ENCODE measurements at regions not wholly inside any gene's neighbourhood (a gene's known extent, or its start where the extent isn't known, plus 50 kb on each side); places are given as distances from the start of the nearest gene placed in this dataset.

- Histone ChIP-seq H4K91ac (ENCODE audit: low read length) (no peak overlapping the region), H3K9ac (ENCODE audit: low read length) (no peak overlapping the region), H3K23ac (ENCODE audit: low read length in 2 of 2) (no peak overlapping the region), H3K27me3 (ENCODE audit: control insufficient read depth in 1 of 2, insufficient read depth in 1 of 2, low read length in 2 of 2) (peaks cover 18 to 56% of the 10 kb centered on the region in 2 experiments), H2AFZ (ENCODE audit: low read depth, low read length) (no peak overlapping the region), H3K4me3 (ENCODE audit: insufficient read depth in 1 of 2, low read depth in 1 of 2, low read length in 2 of 2) (no peak overlapping the region), H3K36me3 (ENCODE audit: control insufficient read depth in 1 of 2, insufficient read depth in 2 of 2, low read depth in 1 of 2, low read length in 2 of 2) (no peaks in the 10 kb centered on the region), H3K4me1 (ENCODE audit: control insufficient read depth, insufficient read depth, low read depth, low read length) (no peaks in the 10 kb centered on the region), H2BK5ac (ENCODE audit: low read depth, low read length, poor library complexity, severe bottlenecking) (no peak overlapping the region), H3K18ac (ENCODE audit: low read depth in 1 of 2, low read length in 2 of 2) (no peak overlapping the region), H4K8ac (ENCODE audit: low read length) (no peak overlapping the region), H3K4ac (ENCODE audit: low read depth in 1 of 2, low read length in 2 of 2) (no peak overlapping the region), H3K27ac (ENCODE audit: low read length, poor library complexity, severe bottlenecking) (no peak overlapping the region), H2BK12ac (ENCODE audit: low read length in 2 of 2) (no peak overlapping the region), H3K4me2 (ENCODE audit: low read length, poor library complexity, severe bottlenecking) (no peak overlapping the region), H2BK120ac (ENCODE audit: low read depth, low read length) (no peak overlapping the region), H3K14ac (ENCODE audit: low read length in 2 of 2) (no peak overlapping the region), H3K79me1 (replicated peaks; ENCODE audit: low read length, poor library complexity, severe bottlenecking) (no peaks in the 10 kb centered on the region), H2BK15ac (ENCODE audit: low read depth, poor library complexity, severe bottlenecking) (no peak overlapping the region), H3K9me3 (ENCODE audit: control insufficient read depth, low read length) (no peaks in the 10 kb centered on the region), H2AK5ac (ENCODE audit: low read length, severe bottlenecking) (no peak overlapping the region)
- no peak for DNase-seq
- 68% methylated on average over 13 of the region's 14 CpGs for WGBS
Observed at GRCh38 chr3:127408684-127409420, 121.0 kb upstream of the PRR20G start.

GRCh38 chr3:127408022-127408683 lies 120.3 kb upstream of the PRR20G start:
- WGBS, result 75% methylated on average over 15 of the region's 15 CpGs

DNA sequence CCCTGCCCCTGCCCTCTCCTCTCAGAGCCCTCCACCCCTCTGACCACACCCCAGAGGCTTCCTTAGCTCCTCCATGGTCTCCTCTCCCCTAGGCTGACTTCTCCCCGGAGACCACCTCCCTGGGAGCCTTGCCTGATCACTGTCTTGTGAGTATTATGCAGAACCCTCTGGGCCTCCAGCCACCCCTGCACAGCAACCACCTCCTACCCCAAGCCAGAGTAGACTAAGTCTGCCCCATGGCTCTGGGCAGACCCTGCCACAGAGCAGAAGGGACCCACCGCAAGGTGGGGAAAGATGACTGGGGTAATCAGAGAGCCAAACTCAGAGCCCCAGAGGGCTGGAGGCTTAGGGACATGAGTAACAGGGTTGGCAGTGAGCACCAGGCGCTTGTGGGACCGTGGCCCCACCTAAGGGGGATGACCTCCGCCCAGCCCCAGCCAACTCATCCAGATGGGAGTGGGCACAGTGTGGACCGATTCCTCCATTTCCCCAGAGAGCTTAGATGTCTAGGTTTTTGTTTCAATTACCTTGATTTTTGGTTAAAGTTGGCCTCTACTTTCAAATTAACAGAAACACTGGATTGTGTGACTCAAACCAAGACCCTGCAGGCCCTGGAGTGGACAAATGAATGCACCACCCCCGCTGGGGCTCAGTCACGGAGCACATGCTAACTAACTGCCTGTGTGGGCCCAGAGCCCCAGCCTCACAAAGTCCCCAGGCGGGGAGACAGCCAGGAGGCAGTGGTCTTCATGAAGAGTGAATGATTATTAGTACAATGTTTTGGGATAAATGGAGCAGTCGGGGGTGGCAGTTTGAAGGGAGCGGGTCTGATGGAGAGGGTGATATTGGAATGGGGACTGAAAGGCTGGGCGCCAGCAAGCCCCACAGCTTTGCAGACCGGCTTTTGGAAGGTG lies 119.4 kb upstream of the PRR20G start:
- no peak overlapping the region for H3K23ac ChIP-seq (ENCODE audit: low read length in 2 of 2)
- 79% methylated on average over 12 of the region's 13 CpGs for WGBS
- H2AFZ ChIP-seq (ENCODE audit: low read depth, low read length), result no peak overlapping the region
- no peaks in the 10 kb centered on the region for H3K36me3 ChIP-seq (ENCODE audit: control insufficient read depth in 1 of 2, insufficient read depth in 2 of 2, low read depth in 1 of 2, low read length in 2 of 2)
- no peak overlapping the region for H3K4me3 ChIP-seq (ENCODE audit: insufficient read depth in 1 of 2, low read depth in 1 of 2, low read length in 2 of 2)
- H2BK12ac ChIP-seq (ENCODE audit: low read length in 2 of 2), result no peak overlapping the region
- H2AK5ac ChIP-seq (ENCODE audit: low read length, severe bottlenecking), result no peak overlapping the region
- H2BK120ac ChIP-seq (ENCODE audit: low read depth, low read length), result no peak overlapping the region
- no peak for DNase-seq
- H4K8ac ChIP-seq (ENCODE audit: low read length), result no peak overlapping the region
- no peak overlapping the region for H2BK15ac ChIP-seq (ENCODE audit: low read depth, poor library complexity, severe bottlenecking)
- H3K27ac ChIP-seq (ENCODE audit: low read length, poor library complexity, severe bottlenecking), result no peak overlapping the region
- H3K4me2 ChIP-seq (ENCODE audit: low read length, poor library complexity, severe bottlenecking), result no peak overlapping the region
- H3K9ac ChIP-seq (ENCODE audit: low read length), result no peak overlapping the region
- H2BK5ac ChIP-seq (ENCODE audit: low read depth, low read length, poor library complexity, severe bottlenecking), result no peak overlapping the region
- H3K4ac ChIP-seq (ENCODE audit: low read depth in 1 of 2, low read length in 2 of 2), result no peak overlapping the region
- H4K91ac ChIP-seq (ENCODE audit: low read length), result no peak overlapping the region
- no peaks in the 10 kb centered on the region for H3K79me1 ChIP-seq (replicated peaks; ENCODE audit: low read length, poor library complexity, severe bottlenecking)
- no peak overlapping the region for H3K14ac ChIP-seq (ENCODE audit: low read length in 2 of 2)
- no peak overlapping the region for H3K18ac ChIP-seq (ENCODE audit: low read depth in 1 of 2, low read length in 2 of 2)
- H3K27me3 ChIP-seq (ENCODE audit: control insufficient read depth in 1 of 2, insufficient read depth in 1 of 2, low read length in 2 of 2), result peaks cover 16 to 50% of the 10 kb centered on the region in 2 experiments
- H3K9me3 ChIP-seq (ENCODE audit: control insufficient read depth, low read length), result no peaks in the 10 kb centered on the region
- H3K4me1 ChIP-seq (ENCODE audit: control insufficient read depth, insufficient read depth, low read depth, low read length), result no peaks in the 10 kb centered on the region

More at GRCh38 chr3:127408022-127408683, 120.3 kb upstream of the PRR20G start:
- Histone ChIP-seq H2BK12ac (ENCODE audit: low read length in 2 of 2) (no peak overlapping the region), H2BK120ac (ENCODE audit: low read depth, low read length) (no peak overlapping the region), H3K79me1 (replicated peaks; ENCODE audit: low read length, poor library complexity, severe bottlenecking) (no peaks in the 10 kb centered on the region), H2BK15ac (ENCODE audit: low read depth, poor library complexity, severe bottlenecking) (no peak overlapping the region), H2AFZ (ENCODE audit: low read depth, low read length) (no peak overlapping the region), H3K18ac (ENCODE audit: low read depth in 1 of 2, low read length in 2 of 2) (no peak overlapping the region), H3K4me2 (ENCODE audit: low read length, poor library complexity, severe bottlenecking) (no peak overlapping the region), H3K4me1 (ENCODE audit: control insufficient read depth, insufficient read depth, low read depth, low read length) (no peaks in the 10 kb centered on the region), H3K9ac (ENCODE audit: low read length) (no peak overlapping the region), H3K4ac (ENCODE audit: low read depth in 1 of 2, low read length in 2 of 2) (no peak overlapping the region), H3K27me3 (ENCODE audit: control insufficient read depth in 1 of 2, insufficient read depth in 1 of 2, low read length in 2 of 2) (peaks cover 13 to 54% of the 10 kb centered on the region in 2 experiments), H4K91ac (ENCODE audit: low read length) (no peak overlapping the region), H3K9me3 (ENCODE audit: control insufficient read depth, low read length) (no peaks in the 10 kb centered on the region), H3K36me3 (ENCODE audit: control insufficient read depth in 1 of 2, insufficient read depth in 2 of 2, low read depth in 1 of 2, low read length in 2 of 2) (no peaks in the 10 kb centered on the region), H3K27ac (ENCODE audit: low read length, poor library complexity, severe bottlenecking) (no peak overlapping the region), H3K23ac (ENCODE audit: low read length in 2 of 2) (no peak overlapping the region), H3K14ac (ENCODE audit: low read length in 2 of 2) (no peak overlapping the region), H2BK5ac (ENCODE audit: low read depth, low read length, poor library complexity, severe bottlenecking) (no peak overlapping the region), H4K8ac (ENCODE audit: low read length) (no peak overlapping the region), H3K4me3 (ENCODE audit: insufficient read depth in 1 of 2, low read depth in 1 of 2, low read length in 2 of 2) (no peak overlapping the region), H2AK5ac (ENCODE audit: low read length, severe bottlenecking) (no peak overlapping the region)
- DNase-seq, result no peak
